OCI-LY1 (cell line): ENCODE measurements at regions not wholly inside any gene's neighbourhood (a gene's known extent, or its start where the extent isn't known, plus 50 kb on each side); places are given as distances from the start of the nearest gene placed in this dataset.

Experiments used
- EZH2 ChIP-seq: fragments of 200-600 bp; sonication (generic), shearing (Covaris generic); IDR thresholded peaks from 2 replicates; pipeline ENCODE4 v1.8.0; 2017; ENCODE audit warnings: borderline replicate concordance, mixed run types, mild to moderate bottlenecking, antibody characterized with exemption, low read length, moderate library complexity, mixed read lengths
- TF ChIP-seq, protein P1 (sequence below): fragments of 200-600 bp; sonication (generic), shearing (Covaris generic); IDR thresholded peaks from 2 replicates; pipeline ENCODE4 v1.5.1; 2017; ENCODE audit warnings: mild to moderate bottlenecking, antibody characterized with exemption, low read length, moderate library complexity, mixed read lengths

GRCh38 chr4:125398263-125399002 lies 83.7 kb downstream of the FAT4 start:
- TF ChIP-seq, protein P1, sequence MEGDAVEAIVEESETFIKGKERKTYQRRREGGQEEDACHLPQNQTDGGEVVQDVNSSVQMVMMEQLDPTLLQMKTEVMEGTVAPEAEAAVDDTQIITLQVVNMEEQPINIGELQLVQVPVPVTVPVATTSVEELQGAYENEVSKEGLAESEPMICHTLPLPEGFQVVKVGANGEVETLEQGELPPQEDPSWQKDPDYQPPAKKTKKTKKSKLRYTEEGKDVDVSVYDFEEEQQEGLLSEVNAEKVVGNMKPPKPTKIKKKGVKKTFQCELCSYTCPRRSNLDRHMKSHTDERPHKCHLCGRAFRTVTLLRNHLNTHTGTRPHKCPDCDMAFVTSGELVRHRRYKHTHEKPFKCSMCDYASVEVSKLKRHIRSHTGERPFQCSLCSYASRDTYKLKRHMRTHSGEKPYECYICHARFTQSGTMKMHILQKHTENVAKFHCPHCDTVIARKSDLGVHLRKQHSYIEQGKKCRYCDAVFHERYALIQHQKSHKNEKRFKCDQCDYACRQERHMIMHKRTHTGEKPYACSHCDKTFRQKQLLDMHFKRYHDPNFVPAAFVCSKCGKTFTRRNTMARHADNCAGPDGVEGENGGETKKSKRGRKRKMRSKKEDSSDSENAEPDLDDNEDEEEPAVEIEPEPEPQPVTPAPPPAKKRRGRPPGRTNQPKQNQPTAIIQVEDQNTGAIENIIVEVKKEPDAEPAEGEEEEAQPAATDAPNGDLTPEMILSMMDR: no peak
- no peak for TF ChIP-seq EZH2
